ENCODE measurements at regions not wholly inside any gene's neighbourhood (a gene's known extent, or its start where the extent isn't known, plus 50 kb on each side); places are given as distances from the start of the nearest gene placed in this dataset.

- no peaks in the 10 kb centered on the region for H3K27me3 Mint-ChIP-seq (ENCODE audit: insufficient read depth, low read depth, poor library complexity)
- ATAC-seq (no peak), DNase-seq (ENCODE audit: low spot score) (no peak)
- no peak overlapping the region for H3K4me3 Mint-ChIP-seq
- no peak overlapping the region for H3K27ac Mint-ChIP-seq
- H3K36me3 ChIP-seq (ENCODE audit: insufficient read depth) = peaks cover 10% of the 10 kb centered on the region; the same call in 1 of the 2 replicates
- peaks cover 54% of the 10 kb centered on the region for H3K9me3 Mint-ChIP-seq
- peaks cover 14% of the 10 kb centered on the region for H3K36me3 Mint-ChIP-seq (ENCODE audit: low read depth)
- H3K9me2 ChIP-seq (ENCODE audit: insufficient read depth) = no peaks in the 10 kb centered on the region
- no peak overlapping the region for H2AFZ ChIP-seq
- H3F3A ChIP-seq (replicated peaks; ENCODE audit: low read depth) = no peaks in the 10 kb centered on the region
- H3K27ac ChIP-seq (ENCODE audit: low read depth) = no peak overlapping the region
- TF ChIP-seq ETS1 (IDR thresholded peaks at IDR 0.05) (no peak), CREB1 (CRISPR knock-in tag; IDR thresholded peaks at IDR 0.05; ENCODE audit: low read depth) (no peak), ZNF331 (CRISPR knock-in tag; IDR thresholded peaks at IDR 0.05; ENCODE audit: low read depth) (no peak), ZNF114 (CRISPR knock-in tag; IDR thresholded peaks at IDR 0.05) (no peak), STAT1 (IDR thresholded peaks at IDR 0.05; ENCODE audit: unreplicated experiment) (no peak), JUNB (IDR thresholded peaks at IDR 0.05; ENCODE audit: unreplicated experiment) (no peak), REST (IDR thresholded peaks at IDR 0.05; ENCODE audit: unreplicated experiment) (no peak), EZH2 (IDR thresholded peaks at IDR 0.05; ENCODE audit: low read depth, unreplicated experiment) (no peak), ZNF462 (CRISPR knock-in tag; IDR thresholded peaks at IDR 0.05) (no peak), NANOG (IDR thresholded peaks at IDR 0.05; ENCODE audit: borderline replicate concordance) (no peak), POLR2AphosphoS5 (IDR thresholded peaks at IDR 0.05; ENCODE audit: low read depth) (no peak)
- H3K4me1 ChIP-seq (ENCODE audit: insufficient read depth) = no peaks in the 10 kb centered on the region
- no peaks in the 10 kb centered on the region for H3K27me3 ChIP-seq (ENCODE audit: insufficient read depth)
- no peaks in the 10 kb centered on the region for H3K79me2 ChIP-seq (replicated peaks; ENCODE audit: insufficient read depth)
- no peak overlapping the region for H3K4me2 ChIP-seq
- H4K20me1 ChIP-seq (replicated peaks; ENCODE audit: insufficient read depth) = no peaks in the 10 kb centered on the region
- H3K4me1 Mint-ChIP-seq = no peaks in the 10 kb centered on the region
- H3K4me3 ChIP-seq = no peak overlapping the region
These were observed 289.2 kb downstream of the FGF9 start for GRCh38 chr13:21960108-21960507.

All from GM23338 (cell line).